HG03097 (cell line): ENCODE measurements at regions not wholly inside any gene's neighbourhood (a gene's known extent, or its start where the extent isn't known, plus 50 kb on each side); places are given as distances from the start of the nearest gene placed in this dataset.

ENCODE experiments used
- ATAC-seq: cut with Tn5 transposase; IDR thresholded peaks from one replicate; pipeline ENCODE4 v1.9.1; 2021; ENCODE audit not compliant: unreplicated experiment, low FRiP score

DNA sequence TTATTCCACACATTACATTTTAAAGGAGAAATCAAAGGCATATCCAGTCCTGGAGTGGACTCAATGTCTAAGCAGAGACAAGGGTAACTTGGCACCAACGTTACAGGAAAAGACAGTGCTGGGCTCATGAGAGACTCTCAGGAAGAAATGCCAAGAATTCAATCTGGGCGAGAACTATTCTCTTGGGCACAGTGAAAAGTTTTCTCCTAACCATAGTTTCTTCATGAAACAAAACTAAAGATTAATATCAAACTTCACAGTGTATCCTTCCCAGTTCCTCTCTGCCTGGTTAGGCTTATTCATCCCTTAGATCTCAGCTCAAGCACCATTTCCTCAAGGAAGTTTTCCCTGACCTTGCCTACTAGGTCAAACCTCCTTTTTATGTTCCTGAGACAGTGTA, 109.4 kb upstream of the TLL1 start:
- no peak for ATAC-seq

DNA sequence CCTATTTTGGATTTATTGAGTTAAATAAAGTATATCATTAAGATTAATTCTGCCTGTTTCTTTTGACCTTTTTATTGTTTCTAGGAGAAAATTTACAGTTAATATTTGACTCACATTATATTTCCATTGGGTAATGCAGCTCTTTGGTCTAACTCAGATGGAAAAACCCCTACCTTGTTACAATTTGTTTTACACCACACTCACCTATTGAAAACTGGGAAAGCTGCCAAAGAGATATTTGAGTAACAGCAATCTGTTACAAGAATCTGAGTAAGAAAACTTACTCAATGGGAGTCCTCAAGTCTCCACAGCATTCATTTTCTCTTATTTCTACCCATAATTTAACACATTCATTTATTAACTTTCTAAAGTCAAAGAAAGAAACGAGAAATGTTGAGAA, 108.0 kb upstream of the TLL1 start:
- no peak for ATAC-seq

DNA sequence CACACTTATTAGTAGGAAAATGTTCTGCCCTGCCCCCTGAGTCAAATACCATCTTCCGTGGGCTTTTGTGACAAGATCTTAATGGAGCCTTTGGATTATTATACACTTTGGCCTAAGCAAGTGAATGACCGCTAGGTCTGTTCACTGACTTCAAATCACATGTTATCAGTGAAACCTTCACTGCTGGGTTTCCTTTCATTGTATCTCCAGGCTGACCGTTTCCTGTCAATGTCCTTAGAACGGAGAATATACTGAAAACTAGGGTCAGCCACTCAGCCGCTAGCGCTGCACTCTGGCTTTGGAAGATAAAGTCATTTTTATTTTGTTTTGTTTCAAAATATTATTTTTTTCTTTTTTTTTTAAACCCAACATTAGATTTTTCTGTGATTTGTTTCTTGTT, 107.0 kb upstream of the TLL1 start:
- no peak for ATAC-seq

DNA sequence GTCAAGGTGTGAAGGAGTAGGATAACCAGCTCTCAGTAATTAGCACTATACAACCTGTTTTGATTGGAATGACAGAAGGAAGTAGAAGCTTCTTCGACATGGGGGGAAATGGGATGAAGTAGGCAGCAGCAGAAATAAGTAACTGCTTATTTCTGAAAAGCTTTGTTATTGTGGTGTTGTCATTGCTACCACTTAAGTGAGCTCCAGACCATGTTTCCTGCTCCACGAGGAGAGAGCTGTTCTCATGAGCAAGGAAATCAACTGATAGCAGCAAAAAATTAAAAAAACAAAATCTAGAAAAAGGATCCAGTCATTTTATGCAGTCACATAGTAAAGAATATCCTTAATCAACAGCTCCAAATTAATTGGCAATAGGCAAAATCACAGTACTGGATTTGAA, 106.1 kb upstream of the TLL1 start:
- ATAC-seq = no peak

GRCh38 chr4:165767671-165768070, 105.4 kb upstream of the TLL1 start:
- no peak for ATAC-seq

DNA sequence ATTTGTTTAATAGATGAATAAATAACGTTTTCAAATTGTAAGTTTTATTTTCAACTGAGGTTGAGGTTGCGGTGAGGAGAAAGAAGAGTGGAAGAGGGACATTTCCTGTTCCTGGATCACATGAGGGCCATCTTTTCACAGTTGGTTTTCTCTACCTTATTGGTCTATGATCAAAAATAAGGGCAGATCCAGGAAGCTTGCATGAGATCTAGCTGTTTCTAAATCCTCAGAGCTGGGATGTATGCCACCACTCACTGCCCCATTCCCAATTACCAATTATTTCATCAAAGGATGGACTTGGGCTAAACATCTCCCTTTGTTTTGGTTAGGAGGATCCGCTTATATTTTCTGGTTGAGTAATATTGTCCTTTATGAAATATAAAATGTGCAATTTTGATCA, 104.8 kb upstream of the TLL1 start:
- no peak for ATAC-seq

- no peak for ATAC-seq
These were observed 98.7 kb upstream of the TLL1 start for GRCh38 chr4:165774326-165774725.

GRCh38 chr4:165779950-165780670, 92.9 kb upstream of the TLL1 start:
- no peak for ATAC-seq

DNA sequence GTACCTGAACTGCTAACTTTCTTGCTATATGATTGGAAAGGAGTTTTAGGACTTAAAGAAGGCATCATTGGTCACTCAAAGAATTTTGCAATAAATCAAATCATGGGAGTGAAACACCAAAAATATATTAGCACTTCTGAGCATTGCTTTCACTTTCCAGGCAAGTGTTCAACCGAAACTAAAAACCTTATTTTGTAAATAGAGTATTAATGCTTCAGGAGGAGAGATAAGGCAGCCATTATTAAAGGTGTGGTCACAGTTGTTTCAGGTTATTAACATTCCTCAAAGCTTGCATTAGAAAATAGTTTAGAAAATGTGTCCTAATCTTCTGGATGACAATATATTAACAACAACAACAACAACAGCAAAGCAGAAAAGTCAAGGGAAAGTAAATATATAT, 92.3 kb upstream of the TLL1 start:
- ATAC-seq = no peak

DNA sequence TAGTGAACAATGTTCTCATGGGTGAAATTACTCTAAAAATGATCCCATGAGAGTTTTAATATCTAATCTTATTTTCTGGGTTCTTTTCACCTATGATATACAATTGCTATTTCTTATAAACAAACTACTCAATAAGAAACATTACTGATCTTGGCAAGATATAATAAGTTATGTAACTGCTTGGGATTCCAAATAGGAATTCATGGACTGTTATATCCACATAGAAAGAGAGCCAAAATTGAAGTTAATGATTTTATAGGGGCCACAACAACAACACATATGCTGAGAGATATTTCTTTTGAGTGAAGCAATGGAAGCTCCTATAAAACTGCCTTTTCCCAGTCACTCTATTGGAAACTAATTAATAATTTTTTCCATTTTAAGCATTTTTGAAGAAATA, 90.4 kb upstream of the TLL1 start:
- ATAC-seq = no peak

DNA sequence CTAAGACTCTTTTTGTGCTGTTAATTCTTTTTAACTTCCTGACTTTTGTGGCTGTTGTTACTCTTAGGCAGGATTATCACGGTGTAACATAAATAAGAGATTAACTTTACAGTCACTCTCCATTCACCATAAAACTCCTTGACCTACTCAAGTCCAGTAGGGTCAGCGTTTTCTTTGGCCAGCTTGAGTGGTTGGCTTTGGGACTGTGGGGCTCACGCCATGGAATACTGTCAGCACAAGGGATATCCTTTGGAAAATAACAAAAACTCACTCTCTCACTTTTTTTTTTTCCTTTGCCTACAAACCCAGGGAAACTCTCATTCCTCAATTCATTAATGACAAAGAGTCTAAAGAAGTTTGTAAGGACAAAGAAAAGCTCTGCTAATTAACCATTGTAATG, 89.4 kb upstream of the TLL1 start:
- no peak for ATAC-seq

- no peak for ATAC-seq
These were observed 88.4 kb upstream of the TLL1 start for GRCh38 chr4:165784672-165785071.

GRCh38 chr4:165785337-165785736, 87.7 kb upstream of the TLL1 start:
- ATAC-seq = no peak

- ATAC-seq = no peak
These were observed 85.3 kb upstream of the TLL1 start for GRCh38 chr4:165787516-165788274.

- no peak for ATAC-seq
These were observed 84.2 kb upstream of the TLL1 start for GRCh38 chr4:165788686-165789463.

GRCh38 chr4:165793236-165793635, 79.8 kb upstream of the TLL1 start:
- no peak for ATAC-seq

GRCh38 chr4:165794834-165795233, 78.2 kb upstream of the TLL1 start:
- no peak for ATAC-seq

DNA sequence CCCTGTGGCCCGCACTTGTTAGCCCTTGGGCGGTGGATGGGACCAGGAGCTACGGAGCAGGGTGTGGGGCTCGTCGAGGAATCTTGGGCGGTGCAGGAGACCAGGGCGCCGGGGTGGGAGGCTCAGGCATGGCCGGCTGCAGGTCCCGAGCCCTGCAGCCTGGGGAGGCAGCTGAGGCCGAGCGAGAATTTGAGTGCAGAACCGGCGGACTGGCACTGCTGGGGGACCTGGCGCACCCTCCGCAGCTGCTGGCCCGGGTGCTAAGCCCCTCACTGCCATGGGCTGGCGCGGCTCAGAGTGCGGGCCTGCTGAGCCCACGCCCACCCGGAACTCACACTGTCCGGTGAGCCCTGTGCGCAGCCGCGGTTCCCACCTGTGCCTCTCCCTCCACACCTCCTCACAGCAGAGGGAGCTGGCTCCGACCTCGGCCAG, 73.6 kb upstream of the TLL1 start:
- ATAC-seq = no peak

GRCh38 chr4:165802452-165802851, 70.6 kb upstream of the TLL1 start:
- no peak for ATAC-seq

DNA sequence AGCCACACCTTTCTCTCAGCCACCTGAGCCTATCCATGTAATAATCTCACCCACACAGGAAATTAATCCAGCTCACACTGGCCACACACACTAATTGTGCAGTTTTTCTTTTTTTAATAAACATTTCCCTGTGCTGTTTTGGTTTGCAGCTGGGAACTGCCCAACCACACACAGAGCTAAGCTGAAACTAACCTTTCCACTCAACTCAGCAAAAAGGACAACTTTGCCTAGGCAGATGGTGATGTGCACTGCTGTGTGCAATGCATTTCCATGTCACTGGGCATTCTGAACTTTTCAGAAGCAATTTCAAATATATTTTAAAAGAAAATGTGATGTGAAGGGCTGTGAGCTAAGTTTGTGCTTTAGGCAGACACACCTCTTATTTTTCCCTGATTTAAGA, 70.0 kb upstream of the TLL1 start:
- no peak for ATAC-seq

- no peak for ATAC-seq
These were observed 67.6 kb upstream of the TLL1 start for GRCh38 chr4:165805406-165805805.

- ATAC-seq = no peak
These were observed 66.4 kb upstream of the TLL1 start for GRCh38 chr4:165806613-165807012.
